Esophagus squamous epithelium (tissue), 4 donors: ENCODE measurements at regions not wholly inside any gene's neighbourhood (a gene's known extent, or its start where the extent isn't known, plus 50 kb on each side); places are given as distances from the start of the nearest gene placed in this dataset.

Source experiments
- POLR2A ChIP-seq, 4 donors: fragments of 450-650 bp; IDR thresholded peaks; one replicate each; pipeline ENCODE4 v1.6.1; 2017; ENCODE audit warnings: antibody characterized with exemption in 4 of 4, mild to moderate bottlenecking in 4 of 4, moderate library complexity in 3 of 4
- TF ChIP-seq, protein P1 (sequence below), 6 experiments: fragments of 450-650 bp in 4 of 6; fragments of 200-600 bp in 2 of 6; sonication (generic) in 2 of 6; IDR thresholded peaks; one replicate each; pipeline ENCODE4 v1.5.1; 2016 to 2019; ENCODE audit warnings: antibody characterized with exemption in 6 of 6, mild to moderate bottlenecking in 4 of 6, moderate library complexity in 4 of 6

DNA sequence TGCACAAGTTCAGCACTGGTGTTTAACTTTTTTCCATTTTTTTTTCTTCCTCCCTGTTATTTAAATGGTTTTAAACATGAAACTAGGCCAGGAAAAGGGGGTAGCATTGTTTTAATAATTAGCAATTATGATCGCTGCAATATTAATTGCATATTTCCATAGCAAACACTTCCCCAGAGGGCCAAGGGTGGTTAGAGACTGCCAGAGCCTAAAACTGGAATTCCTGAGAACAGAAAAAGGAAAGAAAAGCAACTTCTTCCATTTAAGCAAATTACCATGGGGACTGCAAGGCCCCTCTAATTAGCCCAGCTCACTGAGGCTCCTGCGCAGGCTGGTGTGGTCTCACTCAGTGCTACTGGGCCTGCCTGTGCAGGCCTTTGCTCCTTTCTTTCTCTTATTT is 201.5 kb downstream of the SMAD2 start:
- TF ChIP-seq, protein P1, sequence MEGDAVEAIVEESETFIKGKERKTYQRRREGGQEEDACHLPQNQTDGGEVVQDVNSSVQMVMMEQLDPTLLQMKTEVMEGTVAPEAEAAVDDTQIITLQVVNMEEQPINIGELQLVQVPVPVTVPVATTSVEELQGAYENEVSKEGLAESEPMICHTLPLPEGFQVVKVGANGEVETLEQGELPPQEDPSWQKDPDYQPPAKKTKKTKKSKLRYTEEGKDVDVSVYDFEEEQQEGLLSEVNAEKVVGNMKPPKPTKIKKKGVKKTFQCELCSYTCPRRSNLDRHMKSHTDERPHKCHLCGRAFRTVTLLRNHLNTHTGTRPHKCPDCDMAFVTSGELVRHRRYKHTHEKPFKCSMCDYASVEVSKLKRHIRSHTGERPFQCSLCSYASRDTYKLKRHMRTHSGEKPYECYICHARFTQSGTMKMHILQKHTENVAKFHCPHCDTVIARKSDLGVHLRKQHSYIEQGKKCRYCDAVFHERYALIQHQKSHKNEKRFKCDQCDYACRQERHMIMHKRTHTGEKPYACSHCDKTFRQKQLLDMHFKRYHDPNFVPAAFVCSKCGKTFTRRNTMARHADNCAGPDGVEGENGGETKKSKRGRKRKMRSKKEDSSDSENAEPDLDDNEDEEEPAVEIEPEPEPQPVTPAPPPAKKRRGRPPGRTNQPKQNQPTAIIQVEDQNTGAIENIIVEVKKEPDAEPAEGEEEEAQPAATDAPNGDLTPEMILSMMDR (IDR thresholded peaks at IDR 0.05), result no peak
- TF ChIP-seq POLR2A (IDR thresholded peaks at IDR 0.05), result no peak
